HG03135 (cell line): ENCODE measurements at regions not wholly inside any gene's neighbourhood (a gene's known extent, or its start where the extent isn't known, plus 50 kb on each side); places are given as distances from the start of the nearest gene placed in this dataset.
"Not testable (repeated sequence)": the region's sequence is repeated elsewhere in the genome, so short reads cannot be mapped to it uniquely, and the experiment has no call there.

ENCODE experiments used
- ATAC-seq: cut with Tn5 transposase; IDR thresholded peaks from one replicate; pipeline ENCODE4 v1.9.1; 2021; ENCODE audit warnings: mild to moderate bottlenecking, moderate library complexity; ENCODE audit not compliant: unreplicated experiment

- not testable (repeated sequence) for ATAC-seq
These were observed 340.4 kb downstream of the CEP170 start for GRCh38 chr1:242914729-242915128.

DNA sequence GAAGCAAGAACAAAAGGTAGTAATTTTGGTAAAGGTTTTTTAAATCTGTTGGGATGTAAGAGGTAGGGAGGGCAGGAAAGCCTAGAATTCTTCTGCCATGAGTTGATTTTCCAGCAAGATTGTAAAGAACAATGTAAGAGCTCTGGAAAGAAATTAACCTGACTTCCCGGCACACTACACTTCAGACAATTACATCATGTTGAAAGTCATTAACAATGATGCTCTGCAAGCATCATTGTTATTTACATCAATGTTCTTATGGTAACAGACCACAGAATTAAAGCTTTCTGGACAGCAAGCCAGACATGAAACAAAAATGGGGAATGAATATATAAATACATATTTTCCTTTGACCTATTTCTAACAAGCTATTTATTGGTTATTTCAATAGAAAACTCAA, 342.2 kb downstream of the CEP170 start:
- not testable (repeated sequence) for ATAC-seq

DNA sequence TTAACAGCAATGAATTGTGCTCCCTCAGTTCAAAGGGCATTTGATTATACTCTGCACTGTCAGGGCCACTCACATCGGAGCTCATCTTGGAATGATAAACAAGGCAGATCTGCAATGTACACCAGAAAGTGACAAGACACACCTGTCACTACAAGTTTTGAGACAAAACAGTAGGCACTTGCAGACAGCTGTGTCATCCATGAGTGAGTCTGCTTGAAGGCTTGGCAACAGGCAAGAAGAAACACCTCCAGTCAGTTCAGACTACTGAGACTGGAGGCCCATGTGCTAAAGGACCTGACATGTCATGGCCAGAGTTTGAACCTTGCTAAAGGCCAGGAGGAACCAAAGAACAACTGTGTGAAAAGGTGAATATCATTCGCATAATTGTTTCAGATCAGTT, 354.5 kb downstream of the CEP170 start:
- ATAC-seq: not testable (repeated sequence)

DNA sequence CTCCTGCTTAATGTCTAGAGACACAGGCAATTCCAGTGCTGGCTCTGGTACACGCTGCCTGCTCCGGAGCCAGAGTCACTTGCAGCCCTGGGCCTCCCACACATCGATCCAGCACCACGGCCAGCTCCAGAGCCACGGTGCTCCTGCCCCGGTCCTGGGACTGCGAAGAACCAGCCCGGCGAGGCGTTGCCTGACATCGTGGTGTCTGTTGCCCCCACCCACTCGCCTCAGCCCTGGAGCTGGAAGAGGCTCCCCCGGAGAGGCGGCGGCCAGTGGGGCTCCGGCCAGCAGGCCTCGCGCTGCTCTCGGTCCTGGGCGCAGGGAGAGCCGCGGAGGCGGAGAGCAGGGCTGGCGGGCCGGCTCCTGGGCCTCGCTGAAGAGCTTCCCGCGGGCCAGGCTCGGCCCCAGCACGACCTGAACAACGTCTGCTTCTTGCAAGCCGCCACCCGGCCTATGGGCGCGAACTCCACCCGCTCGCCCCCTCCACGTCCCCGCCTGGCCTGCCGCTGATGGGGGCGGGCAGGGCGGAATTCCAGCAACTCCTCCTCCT, 364.8 kb downstream of the CEP170 start:
- ATAC-seq: no peak

- ATAC-seq: peak; percentile 94
These were observed 361.6 kb upstream of the PLD5 start for GRCh38 chr1:242886137-242886536.

DNA sequence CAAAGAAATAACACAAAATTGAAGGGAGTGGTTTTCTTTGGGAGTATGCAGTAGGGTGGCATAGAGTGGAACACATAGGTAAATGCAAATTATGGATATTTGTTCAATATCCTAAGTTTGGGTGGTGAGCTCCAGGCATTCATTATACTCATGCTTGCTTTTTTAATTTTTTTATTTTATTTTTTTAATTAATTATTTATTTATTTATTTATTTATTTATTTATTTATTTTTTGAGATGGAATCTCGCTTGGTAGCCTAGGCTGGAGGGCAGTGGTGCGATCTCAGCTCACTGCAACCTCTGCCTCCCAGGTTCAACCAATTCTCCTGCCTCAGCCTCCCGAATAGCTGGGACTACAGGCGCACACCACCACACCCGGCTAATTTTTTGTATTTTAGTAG, 355.5 kb upstream of the PLD5 start:
- ATAC-seq: not testable (repeated sequence)

DNA sequence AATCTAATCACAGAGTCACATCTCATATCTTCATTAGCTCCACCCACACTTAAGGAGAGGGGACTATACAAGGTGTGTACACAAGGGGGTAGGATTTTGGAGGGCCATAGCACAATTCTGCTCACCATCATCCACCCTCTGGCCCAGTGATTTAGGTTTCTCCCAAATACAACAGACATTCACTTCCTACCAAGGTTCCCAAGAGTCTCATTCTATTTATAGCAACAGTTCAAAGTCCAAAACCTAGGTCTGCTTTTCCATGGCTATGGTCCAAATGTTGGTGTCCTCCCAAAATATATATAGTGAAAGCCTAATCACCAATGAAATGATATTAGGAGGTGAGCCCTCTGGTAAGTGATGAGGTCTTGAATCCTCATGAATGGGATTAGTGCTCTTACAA, 353.2 kb upstream of the PLD5 start:
- no peak for ATAC-seq

GRCh38 chr1:242877229-242877628, 352.7 kb upstream of the PLD5 start:
- ATAC-seq: no peak

GRCh38 chr1:242876030-242876429, 351.5 kb upstream of the PLD5 start:
- no peak for ATAC-seq

- no peak for ATAC-seq
These were observed 349.2 kb upstream of the PLD5 start for GRCh38 chr1:242873661-242874060.

DNA sequence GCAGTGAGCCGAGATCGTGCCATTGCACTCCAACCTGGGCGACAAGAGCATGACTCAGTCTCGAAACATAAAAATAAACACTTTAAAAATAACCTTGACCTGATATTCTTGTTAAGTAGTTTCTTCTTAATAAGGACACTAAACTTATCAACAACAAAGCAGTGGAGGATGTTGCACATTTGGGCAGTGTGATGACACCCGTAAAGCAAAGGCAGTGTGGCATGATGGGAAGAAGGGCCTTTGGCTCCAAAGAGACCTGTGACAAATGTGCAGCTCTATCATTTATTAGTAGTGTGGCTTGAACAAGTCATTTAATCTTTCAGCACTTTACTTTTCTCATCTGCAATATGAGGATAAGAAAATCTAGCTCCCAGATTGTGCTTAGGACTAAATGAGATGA, 348.0 kb upstream of the PLD5 start:
- ATAC-seq: no peak

GRCh38 chr1:242871471-242872030, 347.1 kb upstream of the PLD5 start:
- ATAC-seq: no peak

DNA sequence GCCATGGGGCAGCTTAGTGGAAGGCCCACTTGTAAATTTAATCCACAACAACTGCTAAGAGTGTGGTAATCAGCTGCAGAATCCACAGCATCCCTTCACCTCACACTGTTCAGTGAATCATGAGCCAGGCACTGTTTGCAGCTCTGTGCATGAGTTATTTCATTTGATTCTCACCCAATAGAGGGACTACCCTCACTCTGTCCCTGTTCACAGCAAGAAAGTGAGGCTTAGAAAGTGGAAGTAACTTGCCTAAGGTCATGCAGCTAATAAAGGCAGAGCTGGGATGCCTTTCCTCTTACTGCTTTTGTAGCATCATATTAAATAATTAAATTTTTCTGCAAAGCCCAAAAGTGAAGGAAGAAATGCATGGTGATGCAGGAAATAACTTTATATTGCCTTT, 346.5 kb upstream of the PLD5 start:
- ATAC-seq: peak; percentile 71

GRCh38 chr1:242856289-242856688, 331.8 kb upstream of the PLD5 start:
- ATAC-seq: no peak

DNA sequence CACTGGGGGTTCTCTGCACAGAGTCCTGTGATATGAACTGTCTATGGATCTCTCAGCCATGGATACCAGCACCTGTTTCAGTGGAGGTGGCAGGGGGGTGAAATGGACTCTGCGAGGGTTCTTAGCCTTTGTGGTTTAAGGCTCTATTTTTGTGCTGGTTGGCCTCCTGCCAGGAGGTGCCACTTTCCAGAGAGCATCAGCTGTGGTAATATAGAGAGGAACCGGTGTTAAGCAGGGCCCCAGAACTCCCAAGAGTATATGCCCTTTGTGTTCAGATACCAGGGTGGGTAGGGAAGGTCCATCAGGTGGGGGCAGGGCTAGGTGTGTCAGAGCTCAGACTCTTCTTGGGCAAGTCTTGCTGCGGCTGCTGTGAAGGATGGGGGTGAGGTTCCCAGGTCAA, 330.0 kb upstream of the PLD5 start:
- ATAC-seq: no peak

GRCh38 chr1:242847390-242847993, 323.0 kb upstream of the PLD5 start:
- ATAC-seq: no peak

- no peak for ATAC-seq
These were observed 317.6 kb upstream of the PLD5 start for GRCh38 chr1:242842094-242842493.

DNA sequence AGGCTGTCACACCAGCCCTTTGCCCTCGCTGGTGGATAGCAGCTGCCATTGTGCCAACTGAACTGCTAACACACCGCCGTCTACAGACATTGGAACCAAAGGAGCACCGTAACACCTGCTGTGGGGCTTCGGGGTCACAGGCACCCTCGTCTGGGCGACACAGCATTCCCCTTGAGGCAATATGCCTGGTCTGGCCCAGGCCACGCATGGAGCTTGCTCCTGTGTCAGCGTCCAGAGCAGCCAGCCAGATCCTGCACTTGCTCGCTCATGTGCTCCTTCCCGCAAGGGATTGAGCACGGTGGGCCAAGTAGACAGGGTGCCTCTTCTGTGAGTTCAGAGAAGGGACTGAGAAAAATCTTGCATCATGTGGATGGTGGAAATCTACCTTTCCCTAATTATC, 314.6 kb upstream of the PLD5 start:
- ATAC-seq: no peak

- no peak for ATAC-seq
These were observed 311.9 kb upstream of the PLD5 start for GRCh38 chr1:242836423-242836822.

DNA sequence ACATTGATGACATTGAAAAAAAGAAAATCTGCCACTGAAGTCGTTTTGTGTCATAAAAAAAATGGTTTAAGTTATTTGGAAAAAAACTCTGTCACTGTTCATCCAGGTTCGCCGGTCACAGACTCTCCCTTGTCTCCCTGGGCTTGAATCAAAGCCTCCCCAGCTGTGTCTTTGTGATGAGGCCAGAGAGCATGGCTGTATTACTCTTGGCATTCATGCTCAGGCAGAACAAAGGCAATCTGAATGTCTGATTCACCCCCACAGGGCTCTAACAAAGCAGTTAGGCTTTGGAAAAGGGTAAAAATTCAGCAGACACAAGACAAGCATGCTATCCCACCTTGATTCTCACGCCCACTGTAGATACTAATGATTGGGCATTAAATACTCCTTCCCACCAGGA, 304.3 kb upstream of the PLD5 start:
- no peak for ATAC-seq

GRCh38 chr1:242828199-242828598, 303.7 kb upstream of the PLD5 start:
- ATAC-seq: no peak

DNA sequence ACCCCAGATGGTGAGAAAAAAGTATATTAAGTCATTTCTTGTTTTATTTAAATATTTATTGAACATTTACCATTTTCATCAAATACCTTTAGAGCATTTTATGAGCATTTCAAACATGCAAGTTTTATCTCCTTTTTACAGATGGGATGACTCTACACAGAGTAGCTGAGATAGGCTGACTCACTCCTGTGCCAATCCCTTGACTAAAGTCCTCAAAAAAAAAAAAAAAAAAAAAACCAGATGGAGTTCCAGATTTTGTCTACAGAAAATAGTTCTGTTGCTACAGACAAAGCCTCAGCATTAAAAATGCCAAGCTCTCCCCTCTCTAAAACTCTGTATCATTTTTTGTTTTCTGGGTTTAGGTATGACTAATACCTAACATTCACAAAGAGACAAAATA, 303.0 kb upstream of the PLD5 start:
- ATAC-seq: no peak
